HFF-Myc (cell line): ENCODE measurements at regions not wholly inside any gene's neighbourhood (a gene's known extent, or its start where the extent isn't known, plus 50 kb on each side); places are given as distances from the start of the nearest gene placed in this dataset.

Source experiments
- DNase-seq: peaks from one replicate; pipeline ENCODE4 v3.0.0-alpha.2; 2011; ENCODE audit warnings: low read depth; ENCODE audit errors: extremely low read depth
- H3K4me3 ChIP-seq: replicated peaks from 2 replicates; pipeline ENCODE4 v1.5.1; 2011; ENCODE audit warnings: low read depth, mild to moderate bottlenecking, control low read depth, low read length
- CTCF ChIP-seq: IDR thresholded peaks from 2 replicates; pipeline ENCODE4 v1.5.1; 2012; ENCODE audit warnings: mild to moderate bottlenecking, low read depth, low read length, control low read depth; ENCODE audit errors: missing control alignments

- no peak for TF ChIP-seq CTCF
- no peak for DNase-seq
- no peak overlapping the region for H3K4me3 ChIP-seq
Observed at GRCh38 chr20:48156521-48156920, 371.2 kb upstream of the SULF2 start.

GRCh38 chr20:48155268-48155667, 370.0 kb upstream of the SULF2 start:
- TF ChIP-seq CTCF: no peak
- no peak for DNase-seq
- no peak overlapping the region for H3K4me3 ChIP-seq

GRCh38 chr20:48154040-48154765, 368.9 kb upstream of the SULF2 start:
- H3K4me3 ChIP-seq: no peak overlapping the region
- TF ChIP-seq CTCF: no peak
- no peak for DNase-seq

- no peak for DNase-seq
- no peak for TF ChIP-seq CTCF
- no peak overlapping the region for H3K4me3 ChIP-seq
Observed at GRCh38 chr20:48153523-48153922, 368.2 kb upstream of the SULF2 start.

GRCh38 chr20:48153103-48153502, 367.8 kb upstream of the SULF2 start:
- TF ChIP-seq CTCF: no peak
- DNase-seq: no peak
- H3K4me3 ChIP-seq: no peak overlapping the region

GRCh38 chr20:48150568-48150967, 365.3 kb upstream of the SULF2 start:
- H3K4me3 ChIP-seq: no peak overlapping the region
- no peak for DNase-seq
- no peak for TF ChIP-seq CTCF

- no peak for TF ChIP-seq CTCF
- H3K4me3 ChIP-seq: no peak overlapping the region
- no peak for DNase-seq
Observed at GRCh38 chr20:48149902-48150301, 364.6 kb upstream of the SULF2 start.
